Naive thymus-derived CD8-positive, alpha-beta T cell (primary cell): ENCODE measurements at regions not wholly inside any gene's neighbourhood (a gene's known extent, or its start where the extent isn't known, plus 50 kb on each side); places are given as distances from the start of the nearest gene placed in this dataset.

Experiments used
- ATAC-seq, 2 donors: fragments of 150-1000 bp; cut with Tn5 transposase in 1 of 2; sonication (Bioruptor Pico), chemical (Tn5 transposase) in 1 of 2; 1 replicate in 1 of 2; 2 replicates in 1 of 2; pipeline ENCODE4 v1.10.0; 2021; ENCODE audit warnings: mild to moderate bottlenecking in 2 of 2, moderate library complexity in 2 of 2
- POLR2A ChIA-PET: fragments of 350-600 bp; sonication (Branson Sonifier 250); formaldehyde crosslinking; loops from one replicate; lab custom pipeline; 2021; ENCODE audit warnings: antibody characterized with exemption; lab: Charles Lee
- DNase-seq, 10 donors: peaks; one replicate each; pipeline versions ENCODE4 v3.0.0 to v3.0.0-alpha.2; 2020 to 2022
- H3K27ac Mint-ChIP-seq, 10 donors: one replicate each; pipeline ENCODE4 v1.8.0; 2020 to 2022; ENCODE audit warnings: mild to moderate bottlenecking in 10 of 10, mixed read lengths in 10 of 10, moderate library complexity in 4 of 10, inconsistent platforms in 1 of 10
- H3K27me3 Mint-ChIP-seq, 5 donors: one replicate each; pipeline ENCODE4 v1.8.0; 2021 to 2022; ENCODE audit warnings: mixed read lengths in 5 of 5
- H3K36me3 Mint-ChIP-seq, 3 donors: one replicate each; pipeline ENCODE4 v1.8.0; 2020 to 2022; ENCODE audit warnings: mixed read lengths in 3 of 3, mild to moderate bottlenecking in 2 of 3, inconsistent platforms in 1 of 3
- H3K4me1 Mint-ChIP-seq, 4 donors: one replicate each; pipeline ENCODE4 v1.8.0; 2021 to 2022; ENCODE audit warnings: mixed read lengths in 4 of 4
- H3K4me3 Mint-ChIP-seq, 10 donors: one replicate each; pipeline ENCODE4 v1.8.0; 2020 to 2022; ENCODE audit warnings: mild to moderate bottlenecking in 10 of 10, mixed read lengths in 10 of 10, moderate library complexity in 6 of 10, inconsistent platforms in 1 of 10
- H3K9me3 Mint-ChIP-seq, 9 donors: one replicate each; pipeline ENCODE4 v1.8.0; 2020 to 2022; ENCODE audit warnings: mixed read lengths in 9 of 9, mild to moderate bottlenecking in 3 of 9, inconsistent platforms in 1 of 9, moderate library complexity in 1 of 9

DNA sequence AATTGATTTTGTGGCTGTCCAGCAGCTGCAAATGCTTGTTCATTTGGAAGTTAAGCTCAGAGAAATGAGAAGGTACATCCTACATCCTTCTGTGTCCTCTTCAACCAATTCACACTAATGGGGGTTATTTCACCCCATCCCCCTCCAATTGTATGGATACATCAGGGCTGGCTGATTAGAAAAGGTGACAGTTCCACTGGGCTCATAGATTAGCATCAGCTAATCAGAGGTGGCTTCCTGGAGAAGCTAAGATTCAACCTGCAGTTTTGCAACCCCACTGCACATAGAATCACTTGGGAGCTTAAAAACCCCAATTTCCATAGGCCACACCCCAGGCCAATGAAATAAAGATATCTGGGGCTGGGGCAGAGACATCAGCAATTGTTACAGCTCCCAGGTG lies 217.7 kb upstream of the TLE3 start:
- DNase-seq (no peak), ATAC-seq (no peak)
- no peak overlapping the region for H3K4me3 Mint-ChIP-seq
- no peak overlapping the region for H3K27ac Mint-ChIP-seq
- H3K9me3 Mint-ChIP-seq: no peaks in the 10 kb centered on the region
- peaks cover 0 to 4% (median 1%) of the 10 kb centered on the region in 5 donors for H3K27me3 Mint-ChIP-seq
- no peaks in the 10 kb centered on the region for H3K36me3 Mint-ChIP-seq
- POLR2A ChIA-PET: no interaction called here
- peaks cover 0 to 22% (median 0%) of the 10 kb centered on the region in 4 donors for H3K4me1 Mint-ChIP-seq

DNA sequence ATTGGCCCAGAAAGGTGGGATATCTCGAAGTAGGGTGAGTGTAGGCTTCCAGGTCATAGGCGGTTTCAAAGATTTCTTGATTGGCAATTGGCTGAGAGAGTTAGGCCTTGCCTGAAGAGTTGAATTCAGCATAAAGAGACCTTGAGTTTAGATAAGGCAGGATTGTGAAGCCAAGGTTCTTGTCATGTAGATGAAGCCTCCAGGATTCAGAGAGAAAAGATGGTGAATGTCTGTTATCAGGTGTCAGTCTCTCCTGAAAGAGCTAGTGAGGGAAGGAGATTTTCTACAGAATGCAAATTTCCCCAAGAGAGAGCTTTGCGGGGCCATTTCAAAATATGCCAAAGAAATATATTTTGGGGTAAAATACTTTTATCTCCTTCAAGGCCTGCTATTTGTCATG lies 217.0 kb upstream of the TLE3 start:
- Mint-ChIP-seq H3K9me3 (no peaks in the 10 kb centered on the region), H3K4me1 (peaks cover 0 to 21% (median 0%) of the 10 kb centered on the region in 4 donors), H3K36me3 (no peaks in the 10 kb centered on the region), H3K4me3 (no peak overlapping the region), H3K27me3 (peaks cover 0 to 4% (median 1%) of the 10 kb centered on the region in 5 donors), H3K27ac (no peak overlapping the region)
- POLR2A ChIA-PET: no interaction called here
- DNase-seq: no peak
- no peak for ATAC-seq

DNA sequence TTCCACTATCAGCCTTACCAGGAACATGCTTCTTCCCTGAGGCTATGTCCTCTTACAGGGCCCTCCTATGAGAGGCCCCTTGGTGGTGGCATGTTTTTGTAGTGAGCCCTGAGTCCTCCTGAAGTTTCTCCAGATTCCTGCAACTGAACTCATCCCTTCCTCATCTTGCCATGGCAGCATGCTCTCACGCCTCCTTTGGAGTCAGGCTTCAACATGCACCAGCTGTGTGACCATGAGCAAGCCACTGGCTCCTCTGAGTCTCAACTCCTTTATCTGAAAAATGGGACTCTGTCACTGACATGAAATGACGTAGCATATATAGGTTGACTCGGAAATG lies 216.3 kb upstream of the TLE3 start:
- Mint-ChIP-seq H3K4me1 (peaks cover 4 to 21% (median 5%) of the 10 kb centered on the region in 4 donors), H3K36me3 (no peaks in the 10 kb centered on the region), H3K4me3 (no peak overlapping the region), H3K9me3 (no peaks in the 10 kb centered on the region), H3K27ac (no peak overlapping the region), H3K27me3 (peaks cover 0 to 4% (median 3%) of the 10 kb centered on the region in 5 donors)
- ATAC-seq (no peak), DNase-seq (no peak)
- POLR2A ChIA-PET: no interaction called here

- no peak overlapping the region for H3K4me3 Mint-ChIP-seq
- no peak for ATAC-seq
- H3K4me1 Mint-ChIP-seq: peaks cover 9 to 20% (median 11%) of the 10 kb centered on the region in 4 donors
- H3K36me3 Mint-ChIP-seq: no peaks in the 10 kb centered on the region
- H3K27ac Mint-ChIP-seq: no peak overlapping the region
- H3K27me3 Mint-ChIP-seq: peaks cover 4 to 10% (median 7%) of the 10 kb centered on the region in 5 donors
- H3K9me3 Mint-ChIP-seq: no peaks in the 10 kb centered on the region
- no peak for DNase-seq
- POLR2A ChIA-PET: no interaction called here
These were observed 215.6 kb upstream of the TLE3 start for GRCh38 chr15:70313099-70314017.

DNA sequence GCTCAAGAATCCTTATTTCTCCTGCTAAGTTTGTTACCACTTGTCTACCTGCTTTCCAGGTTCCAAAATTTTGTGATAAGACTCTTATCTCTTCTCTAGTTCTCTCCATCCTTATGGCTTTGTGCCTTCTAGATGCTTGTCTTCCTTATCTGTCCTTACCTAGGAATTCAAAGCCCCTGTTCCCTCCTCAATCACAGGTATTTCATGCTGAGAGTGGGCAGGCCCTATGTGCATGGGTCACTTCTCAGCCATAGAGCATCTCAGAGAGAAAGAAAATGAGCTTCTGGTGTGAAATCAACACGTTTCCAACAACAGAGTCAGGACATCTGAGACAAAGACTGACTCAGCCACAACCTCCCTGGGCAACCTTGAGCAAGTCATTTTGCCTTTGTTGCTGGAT lies 214.1 kb upstream of the TLE3 start:
- no peak for DNase-seq
- POLR2A ChIA-PET: no interaction called here
- peaks cover 13 to 29% (median 16%) of the 10 kb centered on the region in 4 donors for H3K4me1 Mint-ChIP-seq
- no peak overlapping the region for H3K27ac Mint-ChIP-seq
- peaks cover 4 to 15% (median 11%) of the 10 kb centered on the region in 5 donors for H3K27me3 Mint-ChIP-seq
- H3K4me3 Mint-ChIP-seq: no peak overlapping the region
- no peaks in the 10 kb centered on the region for H3K9me3 Mint-ChIP-seq
- no peak for ATAC-seq
- no peaks in the 10 kb centered on the region for H3K36me3 Mint-ChIP-seq

GRCh38 chr15:70309716-70310115 lies 212.0 kb upstream of the TLE3 start:
- Mint-ChIP-seq H3K36me3 (no peaks in the 10 kb centered on the region), H3K9me3 (no peaks in the 10 kb centered on the region), H3K4me3 (no peak overlapping the region), H3K27ac (no peak overlapping the region), H3K27me3 (peaks cover 4 to 15% (median 11%) of the 10 kb centered on the region in 5 donors), H3K4me1 (peaks cover 13 to 30% (median 16%) of the 10 kb centered on the region in 4 donors)
- DNase-seq (no peak), ATAC-seq (no peak)
- POLR2A ChIA-PET: no interaction called here

- H3K27ac Mint-ChIP-seq: peak overlapping the region in 2 of 10 donors; percentile 9 to 46
- H3K27me3 Mint-ChIP-seq: peaks cover 4 to 15% (median 11%) of the 10 kb centered on the region in 5 donors
- H3K4me1 Mint-ChIP-seq: peaks cover 13 to 30% (median 16%) of the 10 kb centered on the region in 4 donors
- DNase-seq (no peak), ATAC-seq (no peak)
- no peaks in the 10 kb centered on the region for H3K9me3 Mint-ChIP-seq
- H3K36me3 Mint-ChIP-seq: no peaks in the 10 kb centered on the region
- POLR2A ChIA-PET: no interaction called here
- H3K4me3 Mint-ChIP-seq: peak overlapping the region in 2 of 10 donors; percentile 1 to 31
These were observed 211.2 kb upstream of the TLE3 start for GRCh38 chr15:70308735-70309434.

DNA sequence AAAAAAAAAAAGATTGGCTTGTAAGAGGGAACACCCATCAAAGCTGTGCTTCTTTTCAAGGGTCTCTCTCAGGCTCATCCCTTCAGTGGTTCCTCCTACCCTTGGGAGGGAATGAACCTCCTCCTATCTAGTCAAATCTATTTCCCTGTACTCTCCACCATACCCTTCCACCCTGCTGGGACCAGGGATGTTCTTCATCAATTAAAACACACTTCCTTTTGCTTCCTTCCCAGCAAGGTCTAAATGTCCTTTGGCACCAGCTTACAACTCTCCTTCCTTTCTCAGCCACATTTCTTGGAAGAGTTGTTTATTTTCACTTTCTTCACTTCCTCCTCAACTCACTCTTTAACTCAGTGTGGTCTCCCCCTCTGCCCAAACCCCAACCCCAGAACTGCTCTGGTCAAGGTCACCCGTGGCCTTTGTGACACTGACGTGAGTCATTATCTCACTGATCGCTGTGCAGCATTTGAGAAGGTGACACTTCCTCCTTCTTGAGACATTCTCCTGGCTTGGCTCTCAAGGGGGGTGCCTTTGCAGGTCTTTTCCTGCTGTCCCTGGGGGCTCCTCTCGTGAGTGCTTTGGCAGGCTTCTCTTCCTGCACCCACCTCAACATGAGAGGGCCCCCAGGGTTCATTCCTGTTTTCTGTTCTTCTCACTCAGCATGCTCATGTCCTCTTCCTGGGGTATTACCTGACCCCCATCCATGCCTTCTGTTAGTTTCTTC lies 210.5 kb upstream of the TLE3 start:
- peak in 1 of 2 donors; percentile 39 for ATAC-seq
- Mint-ChIP-seq H3K4me1 (peaks cover 13 to 30% (median 16%) of the 10 kb centered on the region in 4 donors), H3K36me3 (no peaks in the 10 kb centered on the region), H3K27ac (peak overlapping the region in 3 of 10 donors; percentile 9 to 75 (median 46)), H3K4me3 (peak overlapping the region in 2 of 10 donors; percentile 31 to 37), H3K9me3 (no peaks in the 10 kb centered on the region), H3K27me3 (peaks cover 4 to 15% (median 11%) of the 10 kb centered on the region in 5 donors)
- DNase-seq: peak in 1 of 10 donors; percentile 32
- POLR2A ChIA-PET: interaction anchor here (0.6 kb wide), 1 partner anchor 69 kb away, joined by 4 read pairs; no protein-coding TSS in a partner anchor

DNA sequence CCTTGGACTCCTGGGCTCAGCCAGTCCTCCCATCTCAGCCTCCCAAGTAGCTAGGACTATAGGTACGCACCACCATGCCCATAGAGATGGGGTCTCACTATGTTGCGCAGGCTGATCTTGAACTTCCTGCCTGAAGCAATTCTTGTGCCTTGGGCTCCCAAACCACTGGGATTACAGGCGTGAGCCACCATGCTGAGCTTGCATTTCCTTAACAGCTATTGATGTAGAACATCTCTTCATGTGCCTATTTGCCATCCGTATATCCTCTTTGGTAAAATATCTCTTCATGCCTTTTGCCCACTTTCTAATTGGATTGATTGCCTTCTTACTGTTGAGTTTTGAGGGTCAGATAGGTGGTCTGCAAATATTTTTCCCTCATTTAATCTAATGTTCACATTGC lies 208.9 kb upstream of the TLE3 start:
- H3K9me3 Mint-ChIP-seq: no peaks in the 10 kb centered on the region
- peaks cover 13 to 30% (median 16%) of the 10 kb centered on the region in 4 donors for H3K4me1 Mint-ChIP-seq
- no peak overlapping the region for H3K4me3 Mint-ChIP-seq
- H3K36me3 Mint-ChIP-seq: no peaks in the 10 kb centered on the region
- no peak for DNase-seq
- no peak overlapping the region for H3K27ac Mint-ChIP-seq
- H3K27me3 Mint-ChIP-seq: peaks cover 4 to 15% (median 11%) of the 10 kb centered on the region in 5 donors
- ATAC-seq: no peak
- POLR2A ChIA-PET: no interaction called here

- Mint-ChIP-seq H3K9me3 (no peaks in the 10 kb centered on the region), H3K4me1 (peaks cover 13 to 30% (median 17%) of the 10 kb centered on the region in 4 donors)
- POLR2A ChIA-PET: no interaction called here
These were observed 208.4 kb upstream of the TLE3 start for GRCh38 chr15:70306081-70306480.

GRCh38 chr15:70303981-70304380 lies 206.3 kb upstream of the TLE3 start:
- Mint-ChIP-seq H3K36me3 (no peaks in the 10 kb centered on the region), H3K4me3 (no peak overlapping the region), H3K9me3 (no peaks in the 10 kb centered on the region), H3K4me1 (peaks cover 11 to 22% (median 15%) of the 10 kb centered on the region in 4 donors), H3K27ac (no peak overlapping the region), H3K27me3 (peaks cover 3 to 14% (median 11%) of the 10 kb centered on the region in 5 donors)
- POLR2A ChIA-PET: no interaction called here
- ATAC-seq (no peak), DNase-seq (no peak)

More at GRCh38 chr15:70306081-70306480, 208.4 kb upstream of the TLE3 start:
- Mint-ChIP-seq H3K27me3 (peaks cover 4 to 15% (median 11%) of the 10 kb centered on the region in 5 donors), H3K4me3 (no peak overlapping the region), H3K27ac (no peak overlapping the region), H3K36me3 (no peaks in the 10 kb centered on the region)
- ATAC-seq (no peak), DNase-seq (no peak)

DNA sequence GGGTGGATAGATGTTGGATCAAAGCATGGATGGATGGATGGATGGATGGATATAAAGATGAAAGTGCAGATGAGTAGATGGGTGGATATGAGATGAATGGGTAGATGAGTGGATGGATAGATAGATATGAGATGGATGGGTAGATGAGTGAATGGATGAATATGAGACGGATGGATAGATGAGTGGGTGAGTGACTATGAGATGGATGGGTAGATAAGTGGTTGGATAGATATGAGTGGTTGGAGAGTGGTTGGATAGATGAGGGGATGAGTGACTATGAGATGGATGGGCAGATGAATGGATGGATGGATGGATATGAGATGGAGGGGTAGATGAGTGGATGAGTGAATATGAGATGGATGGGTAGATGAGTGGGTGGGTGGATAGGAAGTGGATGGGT lies 204.6 kb upstream of the TLE3 start:
- POLR2A ChIA-PET: interaction anchor here (0.5 kb wide), 1 partner anchor 734 kb away, joined by 3 read pairs; no protein-coding TSS in a partner anchor
- Mint-ChIP-seq H3K27me3 (peaks cover 0 to 9% (median 0%) of the 10 kb centered on the region in 5 donors), H3K4me3 (no peak overlapping the region), H3K4me1 (peaks cover 0 to 10% (median 5%) of the 10 kb centered on the region in 4 donors), H3K9me3 (no peaks in the 10 kb centered on the region), H3K27ac (no peak overlapping the region), H3K36me3 (no peaks in the 10 kb centered on the region)
- DNase-seq (no peak), ATAC-seq (no peak)
